ENCODE measurements at regions not wholly inside any gene's neighbourhood (a gene's known extent, or its start where the extent isn't known, plus 50 kb on each side); places are given as distances from the start of the nearest gene placed in this dataset.

GRCh38 chr12:66775871-66776270, 97.0 kb upstream of the GRIP1 start:
- H3K4me3 ChIP-seq (ENCODE audit: low read length in 2 of 2) = no peak overlapping the region
- H3K27me3 ChIP-seq (ENCODE audit: control insufficient read depth in 1 of 2, insufficient read depth in 2 of 2, low read length in 2 of 2) = no peaks in the 10 kb centered on the region
- no peak overlapping the region for H3K27ac ChIP-seq (ENCODE audit: low read length)
- H3K36me3 ChIP-seq (ENCODE audit: control insufficient read depth in 2 of 2, insufficient read depth in 2 of 2, low read length in 2 of 2) = no peaks in the 10 kb centered on the region
- no peak overlapping the region for H3K9ac ChIP-seq (ENCODE audit: low read length in 2 of 2)
- no peaks in the 10 kb centered on the region for H3K9me3 ChIP-seq (ENCODE audit: control insufficient read depth in 2 of 2, low read length in 2 of 2)
- H3K4me1 ChIP-seq (ENCODE audit: control insufficient read depth, insufficient read depth, low read length) = no peaks in the 10 kb centered on the region

GRCh38 chr12:66776974-66777373, 98.1 kb upstream of the GRIP1 start:
- no peak overlapping the region for H3K27ac ChIP-seq (ENCODE audit: low read length)
- H3K9ac ChIP-seq (ENCODE audit: low read length in 2 of 2) = no peak overlapping the region
- no peaks in the 10 kb centered on the region for H3K36me3 ChIP-seq (ENCODE audit: control insufficient read depth in 2 of 2, insufficient read depth in 2 of 2, low read length in 2 of 2)
- no peaks in the 10 kb centered on the region for H3K4me1 ChIP-seq (ENCODE audit: control insufficient read depth, insufficient read depth, low read length)
- H3K27me3 ChIP-seq (ENCODE audit: control insufficient read depth in 1 of 2, insufficient read depth in 2 of 2, low read length in 2 of 2) = no peaks in the 10 kb centered on the region
- no peaks in the 10 kb centered on the region for H3K9me3 ChIP-seq (ENCODE audit: control insufficient read depth in 2 of 2, low read length in 2 of 2)
- H3K4me3 ChIP-seq (ENCODE audit: low read length in 2 of 2) = no peak overlapping the region

- Histone ChIP-seq H3K27ac (ENCODE audit: low read length) (no peak overlapping the region), H3K9ac (ENCODE audit: low read length in 2 of 2) (no peak overlapping the region), H3K4me3 (ENCODE audit: low read length in 2 of 2) (no peak overlapping the region), H3K9me3 (ENCODE audit: control insufficient read depth in 2 of 2, low read length in 2 of 2) (no peaks in the 10 kb centered on the region), H3K36me3 (ENCODE audit: control insufficient read depth in 2 of 2, insufficient read depth in 2 of 2, low read length in 2 of 2) (no peaks in the 10 kb centered on the region), H3K27me3 (ENCODE audit: control insufficient read depth in 1 of 2, insufficient read depth in 2 of 2, low read length in 2 of 2) (no peaks in the 10 kb centered on the region), H3K4me1 (ENCODE audit: control insufficient read depth, insufficient read depth, low read length) (no peaks in the 10 kb centered on the region)
Measured at GRCh38 chr12:66779466-66779865, 100.6 kb upstream of the GRIP1 start.

GRCh38 chr12:66786531-66787308, 107.8 kb upstream of the GRIP1 start:
- H3K36me3 ChIP-seq (ENCODE audit: control insufficient read depth in 2 of 2, insufficient read depth in 2 of 2, low read length in 2 of 2) = no peaks in the 10 kb centered on the region
- no peaks in the 10 kb centered on the region for H3K9me3 ChIP-seq (ENCODE audit: control insufficient read depth in 2 of 2, low read length in 2 of 2)
- H3K4me1 ChIP-seq (ENCODE audit: control insufficient read depth, insufficient read depth, low read length) = no peaks in the 10 kb centered on the region
- H3K9ac ChIP-seq (ENCODE audit: low read length in 2 of 2) = no peak overlapping the region
- no peak overlapping the region for H3K27ac ChIP-seq (ENCODE audit: low read length)
- no peaks in the 10 kb centered on the region for H3K27me3 ChIP-seq (ENCODE audit: control insufficient read depth in 1 of 2, insufficient read depth in 2 of 2, low read length in 2 of 2)
- no peak overlapping the region for H3K4me3 ChIP-seq (ENCODE audit: low read length in 2 of 2)

GRCh38 chr12:66799551-66799950, 120.7 kb upstream of the GRIP1 start:
- no peak overlapping the region for H3K4me3 ChIP-seq (ENCODE audit: low read length in 2 of 2)
- no peaks in the 10 kb centered on the region for H3K36me3 ChIP-seq (ENCODE audit: control insufficient read depth in 2 of 2, insufficient read depth in 2 of 2, low read length in 2 of 2)
- H3K4me1 ChIP-seq (ENCODE audit: control insufficient read depth, insufficient read depth, low read length) = no peaks in the 10 kb centered on the region
- H3K9me3 ChIP-seq (ENCODE audit: control insufficient read depth in 2 of 2, low read length in 2 of 2) = no peaks in the 10 kb centered on the region
- H3K27ac ChIP-seq (ENCODE audit: low read length) = no peak overlapping the region
- H3K27me3 ChIP-seq (ENCODE audit: control insufficient read depth in 1 of 2, insufficient read depth in 2 of 2, low read length in 2 of 2) = no peaks in the 10 kb centered on the region
- H3K9ac ChIP-seq (ENCODE audit: low read length in 2 of 2) = no peak overlapping the region

- Histone ChIP-seq H3K36me3 (ENCODE audit: control insufficient read depth in 2 of 2, insufficient read depth in 2 of 2, low read length in 2 of 2) (no peaks in the 10 kb centered on the region), H3K4me3 (ENCODE audit: low read length in 2 of 2) (no peak overlapping the region), H3K27me3 (ENCODE audit: control insufficient read depth in 1 of 2, insufficient read depth in 2 of 2, low read length in 2 of 2) (no peaks in the 10 kb centered on the region), H3K9ac (ENCODE audit: low read length in 2 of 2) (no peak overlapping the region), H3K9me3 (ENCODE audit: control insufficient read depth in 2 of 2, low read length in 2 of 2) (no peaks in the 10 kb centered on the region), H3K4me1 (ENCODE audit: control insufficient read depth, insufficient read depth, low read length) (no peaks in the 10 kb centered on the region), H3K27ac (ENCODE audit: low read length) (no peak overlapping the region)
Measured at GRCh38 chr12:66800046-66800445, 121.2 kb upstream of the GRIP1 start.

GRCh38 chr12:66803930-66804329, 125.1 kb upstream of the GRIP1 start:
- Histone ChIP-seq H3K36me3 (ENCODE audit: control insufficient read depth in 2 of 2, insufficient read depth in 2 of 2, low read length in 2 of 2) (no peaks in the 10 kb centered on the region), H3K4me3 (ENCODE audit: low read length in 2 of 2) (no peak overlapping the region), H3K27ac (ENCODE audit: low read length) (no peak overlapping the region), H3K27me3 (ENCODE audit: control insufficient read depth in 1 of 2, insufficient read depth in 2 of 2, low read length in 2 of 2) (no peaks in the 10 kb centered on the region), H3K9me3 (ENCODE audit: control insufficient read depth in 2 of 2, low read length in 2 of 2) (no peaks in the 10 kb centered on the region), H3K4me1 (ENCODE audit: control insufficient read depth, insufficient read depth, low read length) (no peaks in the 10 kb centered on the region), H3K9ac (ENCODE audit: low read length in 2 of 2) (no peak overlapping the region)

- no peak overlapping the region for H3K27ac ChIP-seq (ENCODE audit: low read length)
- H3K27me3 ChIP-seq (ENCODE audit: control insufficient read depth in 1 of 2, insufficient read depth in 2 of 2, low read length in 2 of 2) = no peaks in the 10 kb centered on the region
- H3K4me3 ChIP-seq (ENCODE audit: low read length in 2 of 2) = no peak overlapping the region
- no peaks in the 10 kb centered on the region for H3K9me3 ChIP-seq (ENCODE audit: control insufficient read depth in 2 of 2, low read length in 2 of 2)
- H3K36me3 ChIP-seq (ENCODE audit: control insufficient read depth in 2 of 2, insufficient read depth in 2 of 2, low read length in 2 of 2) = no peaks in the 10 kb centered on the region
- no peaks in the 10 kb centered on the region for H3K4me1 ChIP-seq (ENCODE audit: control insufficient read depth, insufficient read depth, low read length)
- H3K9ac ChIP-seq (ENCODE audit: low read length in 2 of 2) = no peak overlapping the region
Measured at GRCh38 chr12:66804563-66804974, 125.7 kb upstream of the GRIP1 start.

- no peaks in the 10 kb centered on the region for H3K9me3 ChIP-seq (ENCODE audit: control insufficient read depth in 2 of 2, low read length in 2 of 2)
- no peak overlapping the region for H3K27ac ChIP-seq (ENCODE audit: low read length)
- H3K4me1 ChIP-seq (ENCODE audit: control insufficient read depth, insufficient read depth, low read length) = no peaks in the 10 kb centered on the region
- H3K27me3 ChIP-seq (ENCODE audit: control insufficient read depth in 1 of 2, insufficient read depth in 2 of 2, low read length in 2 of 2) = no peaks in the 10 kb centered on the region
- no peak overlapping the region for H3K9ac ChIP-seq (ENCODE audit: low read length in 2 of 2)
- no peaks in the 10 kb centered on the region for H3K36me3 ChIP-seq (ENCODE audit: control insufficient read depth in 2 of 2, insufficient read depth in 2 of 2, low read length in 2 of 2)
- no peak overlapping the region for H3K4me3 ChIP-seq (ENCODE audit: low read length in 2 of 2)
Measured at GRCh38 chr12:66808606-66809005, 129.7 kb upstream of the GRIP1 start.

GRCh38 chr12:66813137-66813892, 134.4 kb upstream of the GRIP1 start:
- H3K27ac ChIP-seq (ENCODE audit: low read length) = no peak overlapping the region
- H3K9me3 ChIP-seq (ENCODE audit: control insufficient read depth in 2 of 2, low read length in 2 of 2) = no peaks in the 10 kb centered on the region
- H3K9ac ChIP-seq (ENCODE audit: low read length in 2 of 2) = no peak overlapping the region
- H3K36me3 ChIP-seq (ENCODE audit: control insufficient read depth in 2 of 2, insufficient read depth in 2 of 2, low read length in 2 of 2) = no peaks in the 10 kb centered on the region
- no peak overlapping the region for H3K4me3 ChIP-seq (ENCODE audit: low read length in 2 of 2)
- H3K27me3 ChIP-seq (ENCODE audit: control insufficient read depth in 1 of 2, insufficient read depth in 2 of 2, low read length in 2 of 2) = no peaks in the 10 kb centered on the region
- no peaks in the 10 kb centered on the region for H3K4me1 ChIP-seq (ENCODE audit: control insufficient read depth, insufficient read depth, low read length)

- no peaks in the 10 kb centered on the region for H3K9me3 ChIP-seq (ENCODE audit: control insufficient read depth in 2 of 2, low read length in 2 of 2)
- no peaks in the 10 kb centered on the region for H3K36me3 ChIP-seq (ENCODE audit: control insufficient read depth in 2 of 2, insufficient read depth in 2 of 2, low read length in 2 of 2)
- H3K4me3 ChIP-seq (ENCODE audit: low read length in 2 of 2) = no peak overlapping the region
- no peak overlapping the region for H3K27ac ChIP-seq (ENCODE audit: low read length)
- no peak overlapping the region for H3K9ac ChIP-seq (ENCODE audit: low read length in 2 of 2)
- no peaks in the 10 kb centered on the region for H3K27me3 ChIP-seq (ENCODE audit: control insufficient read depth in 1 of 2, insufficient read depth in 2 of 2, low read length in 2 of 2)
- peaks cover 6% of the 10 kb centered on the region for H3K4me1 ChIP-seq (ENCODE audit: control insufficient read depth, insufficient read depth, low read length)
Measured at GRCh38 chr12:66819587-66819986, 140.7 kb upstream of the GRIP1 start.

All from stomach smooth muscle (tissue), 2 donors.